ENCODE measurements at regions not wholly inside any gene's neighbourhood (a gene's known extent, or its start where the extent isn't known, plus 50 kb on each side); places are given as distances from the start of the nearest gene placed in this dataset.

GRCh38 chr16:16923479-16923878 is 544.5 kb downstream of the NPIPA7 start:
- no peak for DNase-seq
- no peak overlapping the region for H3K27ac Mint-ChIP-seq (ENCODE audit: unreplicated experiment)
- peaks cover 2% of the 10 kb centered on the region for H3K9me3 Mint-ChIP-seq (ENCODE audit: unreplicated experiment)
- no peak overlapping the region for H3K4me3 Mint-ChIP-seq (ENCODE audit: unreplicated experiment)
- TF ChIP-seq, protein P1, sequence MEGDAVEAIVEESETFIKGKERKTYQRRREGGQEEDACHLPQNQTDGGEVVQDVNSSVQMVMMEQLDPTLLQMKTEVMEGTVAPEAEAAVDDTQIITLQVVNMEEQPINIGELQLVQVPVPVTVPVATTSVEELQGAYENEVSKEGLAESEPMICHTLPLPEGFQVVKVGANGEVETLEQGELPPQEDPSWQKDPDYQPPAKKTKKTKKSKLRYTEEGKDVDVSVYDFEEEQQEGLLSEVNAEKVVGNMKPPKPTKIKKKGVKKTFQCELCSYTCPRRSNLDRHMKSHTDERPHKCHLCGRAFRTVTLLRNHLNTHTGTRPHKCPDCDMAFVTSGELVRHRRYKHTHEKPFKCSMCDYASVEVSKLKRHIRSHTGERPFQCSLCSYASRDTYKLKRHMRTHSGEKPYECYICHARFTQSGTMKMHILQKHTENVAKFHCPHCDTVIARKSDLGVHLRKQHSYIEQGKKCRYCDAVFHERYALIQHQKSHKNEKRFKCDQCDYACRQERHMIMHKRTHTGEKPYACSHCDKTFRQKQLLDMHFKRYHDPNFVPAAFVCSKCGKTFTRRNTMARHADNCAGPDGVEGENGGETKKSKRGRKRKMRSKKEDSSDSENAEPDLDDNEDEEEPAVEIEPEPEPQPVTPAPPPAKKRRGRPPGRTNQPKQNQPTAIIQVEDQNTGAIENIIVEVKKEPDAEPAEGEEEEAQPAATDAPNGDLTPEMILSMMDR (IDR thresholded peaks at IDR 0.05; ENCODE audit: partially characterized antibody, unreplicated experiment) = no peak
- H3K4me1 Mint-ChIP-seq (ENCODE audit: low read depth, unreplicated experiment) = no peaks in the 10 kb centered on the region
- H3K36me3 Mint-ChIP-seq (ENCODE audit: unreplicated experiment) = no peaks in the 10 kb centered on the region
- peaks cover 2% of the 10 kb centered on the region for H3K27me3 Mint-ChIP-seq (ENCODE audit: unreplicated experiment)

DNA sequence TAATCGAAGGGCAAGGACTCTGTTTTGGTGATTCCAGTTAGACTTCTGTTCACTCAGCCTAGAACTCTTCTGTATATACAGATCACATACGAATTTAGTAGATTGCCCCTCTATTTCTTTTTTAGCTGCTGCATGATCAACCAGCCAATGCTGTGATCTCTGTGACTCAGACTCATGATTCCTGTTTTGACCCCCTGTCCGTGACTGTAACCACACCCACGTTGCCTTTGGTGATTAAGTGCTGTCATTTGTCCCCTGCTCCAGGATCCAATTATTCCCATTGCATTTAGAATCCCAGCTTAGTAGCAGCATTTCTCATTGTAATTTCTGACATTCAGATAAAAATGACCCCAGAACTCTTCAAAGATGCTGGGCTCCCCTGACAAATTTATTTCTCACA is 545.7 kb downstream of the NPIPA7 start:
- no peaks in the 10 kb centered on the region for H3K36me3 Mint-ChIP-seq (ENCODE audit: unreplicated experiment)
- no peak overlapping the region for H3K27ac Mint-ChIP-seq (ENCODE audit: unreplicated experiment)
- no peaks in the 10 kb centered on the region for H3K4me1 Mint-ChIP-seq (ENCODE audit: low read depth, unreplicated experiment)
- H3K4me3 Mint-ChIP-seq (ENCODE audit: unreplicated experiment) = no peak overlapping the region
- TF ChIP-seq, protein P1 (IDR thresholded peaks at IDR 0.05; ENCODE audit: partially characterized antibody, unreplicated experiment) = no peak
- no peak for DNase-seq
- H3K27me3 Mint-ChIP-seq (ENCODE audit: unreplicated experiment) = peaks cover 2% of the 10 kb centered on the region
- peaks cover 2% of the 10 kb centered on the region for H3K9me3 Mint-ChIP-seq (ENCODE audit: unreplicated experiment)

DNA sequence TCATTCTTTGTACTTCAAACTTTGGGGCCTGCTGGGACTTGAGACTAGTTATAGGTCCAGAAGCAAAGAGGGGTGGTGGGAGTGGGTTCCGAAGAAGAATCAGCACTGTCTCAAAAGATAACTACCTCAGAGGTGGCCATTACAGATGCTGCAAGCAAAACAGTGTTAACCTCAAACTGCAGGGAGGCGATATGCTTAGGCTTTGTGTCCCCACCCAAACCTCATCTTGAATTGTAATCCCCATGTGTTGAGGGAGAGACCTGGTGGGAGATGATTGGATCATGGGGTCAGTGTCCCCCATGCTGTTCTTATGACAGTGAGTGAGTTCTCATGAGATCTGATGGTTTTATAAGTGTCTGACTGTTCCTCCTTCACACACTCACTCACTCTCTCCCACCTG is 545.3 kb downstream of the XYLT1 start:
- H3K27ac Mint-ChIP-seq (ENCODE audit: unreplicated experiment) = no peak overlapping the region
- H3K9me3 Mint-ChIP-seq (ENCODE audit: unreplicated experiment) = no peaks in the 10 kb centered on the region
- no peaks in the 10 kb centered on the region for H3K4me1 Mint-ChIP-seq (ENCODE audit: low read depth, unreplicated experiment)
- no peaks in the 10 kb centered on the region for H3K36me3 Mint-ChIP-seq (ENCODE audit: unreplicated experiment)
- no peak for DNase-seq
- H3K4me3 Mint-ChIP-seq (ENCODE audit: unreplicated experiment) = no peak overlapping the region
- peaks cover 2% of the 10 kb centered on the region for H3K27me3 Mint-ChIP-seq (ENCODE audit: unreplicated experiment)
- TF ChIP-seq, protein P1 (IDR thresholded peaks at IDR 0.05; ENCODE audit: partially characterized antibody, unreplicated experiment) = no peak

- TF ChIP-seq, protein P1 (IDR thresholded peaks at IDR 0.05; ENCODE audit: partially characterized antibody, unreplicated experiment) = no peak
- Mint-ChIP-seq H3K27ac (ENCODE audit: unreplicated experiment) (no peak overlapping the region), H3K27me3 (ENCODE audit: unreplicated experiment) (peaks cover 4% of the 10 kb centered on the region), H3K4me1 (ENCODE audit: low read depth, unreplicated experiment) (no peaks in the 10 kb centered on the region), H3K36me3 (ENCODE audit: unreplicated experiment) (no peaks in the 10 kb centered on the region), H3K4me3 (ENCODE audit: unreplicated experiment) (no peak overlapping the region), H3K9me3 (ENCODE audit: unreplicated experiment) (no peaks in the 10 kb centered on the region)
- DNase-seq = no peak
Measured at GRCh38 chr16:16928532-16929109, 542.1 kb downstream of the XYLT1 start.

DNA sequence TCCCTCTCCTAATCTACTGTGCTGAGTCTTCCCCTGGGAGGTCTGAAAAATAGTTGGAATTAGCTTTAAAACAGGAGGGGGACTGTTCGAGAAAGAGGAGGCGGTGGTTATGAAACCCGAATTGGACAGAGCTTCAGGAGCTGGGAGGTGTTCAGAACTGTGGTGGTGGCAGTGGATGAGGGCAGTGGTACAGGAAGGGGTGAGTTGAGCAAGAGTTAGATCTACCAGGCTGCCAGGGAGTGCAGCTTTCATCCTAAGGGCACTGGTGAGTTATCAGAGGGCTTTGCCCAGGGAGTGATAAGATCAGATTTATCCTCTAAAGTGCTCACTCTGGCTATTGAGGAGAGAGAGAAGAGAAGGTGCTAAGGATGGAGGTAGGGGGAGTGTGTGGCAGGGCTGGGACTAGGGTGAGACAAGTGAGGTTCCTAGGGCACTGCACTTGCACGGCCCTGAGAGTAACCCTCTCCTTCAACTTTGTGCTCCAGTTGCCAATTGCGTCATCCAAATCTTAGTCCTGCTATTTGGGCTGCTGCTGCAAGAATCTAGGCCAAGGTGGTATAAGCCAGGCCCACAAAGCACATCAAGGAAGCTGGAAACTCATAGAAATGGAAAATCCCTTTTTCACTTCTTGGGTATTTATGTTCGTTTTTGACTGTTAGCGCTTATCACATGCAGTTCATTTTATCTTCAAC is 540.3 kb downstream of the XYLT1 start:
- H3K4me1 Mint-ChIP-seq (ENCODE audit: low read depth, unreplicated experiment) = no peaks in the 10 kb centered on the region
- peaks cover 4% of the 10 kb centered on the region for H3K27me3 Mint-ChIP-seq (ENCODE audit: unreplicated experiment)
- H3K27ac Mint-ChIP-seq (ENCODE audit: unreplicated experiment) = no peak overlapping the region
- TF ChIP-seq, protein P1 (IDR thresholded peaks at IDR 0.05; ENCODE audit: partially characterized antibody, unreplicated experiment) = no peak
- no peaks in the 10 kb centered on the region for H3K36me3 Mint-ChIP-seq (ENCODE audit: unreplicated experiment)
- DNase-seq = no peak
- no peaks in the 10 kb centered on the region for H3K9me3 Mint-ChIP-seq (ENCODE audit: unreplicated experiment)
- H3K4me3 Mint-ChIP-seq (ENCODE audit: unreplicated experiment) = no peak overlapping the region
